Dendritic cell treated with granulocyte-macrophage colony-stimulating factor and Interleukin-4, amounts not matched to agents 40 ng/mL and 50 ng/mL, for 4 days (primary cell): ENCODE measurements at regions not wholly inside any gene's neighbourhood (a gene's known extent, or its start where the extent isn't known, plus 50 kb on each side); places are given as distances from the start of the nearest gene placed in this dataset.
A peak's percentile ranks its signal among the peaks of the same experiment; 100 is the strongest.
"Not testable (repeated sequence)": the region's sequence is repeated elsewhere in the genome, so short reads cannot be mapped to it uniquely, and the experiment has no call there.

ENCODE experiments used
- H3K27ac Mint-ChIP-seq: one replicate; pipeline ENCODE4 v1.8.0; 2022; ENCODE audit warnings: mild to moderate bottlenecking, mixed read lengths
- H3K27me3 Mint-ChIP-seq: one replicate; pipeline ENCODE4 v1.8.0; 2022; ENCODE audit warnings: mild to moderate bottlenecking, mixed read lengths
- H3K36me3 Mint-ChIP-seq: one replicate; pipeline ENCODE4 v1.8.0; 2022; ENCODE audit warnings: low read depth, mixed read lengths
- H3K4me1 Mint-ChIP-seq: one replicate; pipeline ENCODE4 v1.8.0; 2022; ENCODE audit warnings: low read depth, mixed read lengths
- H3K4me3 Mint-ChIP-seq: one replicate; pipeline ENCODE4 v1.8.0; 2022; ENCODE audit warnings: mild to moderate bottlenecking, moderate library complexity, mixed read lengths
- H3K9me3 Mint-ChIP-seq: one replicate; pipeline ENCODE4 v1.8.0; 2022; ENCODE audit warnings: mixed read lengths
- intact Hi-C: fragments of 100-400 bp; cut with micrococcal nuclease; formaldehyde crosslinking; loops from one replicate; pipeline ENCODE4 v1.15.0; 2022

- H3K9me3 Mint-ChIP-seq, H3K4me1 Mint-ChIP-seq, H3K27ac Mint-ChIP-seq, H3K27me3 Mint-ChIP-seq, H3K4me3 Mint-ChIP-seq, intact Hi-C loops: not testable (repeated sequence)
- H3K36me3 Mint-ChIP-seq = peaks cover 65% of the 10 kb centered on the region
Measured at GRCh38 chr3:195669310-195669709, 51.5 kb upstream of the MUC20 start.

GRCh38 chr3:195668131-195668766 lies 52.5 kb upstream of the MUC20 start:
- intact Hi-C loops, H3K9me3 Mint-ChIP-seq, H3K27me3 Mint-ChIP-seq, H3K27ac Mint-ChIP-seq, H3K4me3 Mint-ChIP-seq, H3K4me1 Mint-ChIP-seq: not testable (repeated sequence)
- peaks cover 65% of the 10 kb centered on the region for H3K36me3 Mint-ChIP-seq

- peaks cover 50% of the 10 kb centered on the region for H3K36me3 Mint-ChIP-seq
- H3K4me1 Mint-ChIP-seq, intact Hi-C loops, H3K4me3 Mint-ChIP-seq, H3K9me3 Mint-ChIP-seq, H3K27ac Mint-ChIP-seq, H3K27me3 Mint-ChIP-seq: not testable (repeated sequence)
Measured at GRCh38 chr3:195665311-195665710, 55.5 kb upstream of the MUC20 start.

GRCh38 chr3:195664131-195664530 lies 56.6 kb upstream of the MUC20 start:
- H3K27me3 Mint-ChIP-seq, intact Hi-C loops, H3K27ac Mint-ChIP-seq, H3K4me3 Mint-ChIP-seq, H3K9me3 Mint-ChIP-seq: not testable (repeated sequence)
- Mint-ChIP-seq H3K4me1 (peaks cover 10% of the 10 kb centered on the region), H3K36me3 (peaks cover 40% of the 10 kb centered on the region)

- H3K27me3 Mint-ChIP-seq, H3K9me3 Mint-ChIP-seq, H3K27ac Mint-ChIP-seq, intact Hi-C loops: not testable (repeated sequence)
- peaks cover 15% of the 10 kb centered on the region for H3K36me3 Mint-ChIP-seq
- peaks cover 10% of the 10 kb centered on the region for H3K4me1 Mint-ChIP-seq
- peak overlapping the region; percentile 48 for H3K4me3 Mint-ChIP-seq
Measured at GRCh38 chr3:195659136-195659533, 61.6 kb upstream of the MUC20 start.

GRCh38 chr3:195658381-195659135 lies 62.2 kb upstream of the MUC20 start:
- H3K27me3 Mint-ChIP-seq, H3K9me3 Mint-ChIP-seq, intact Hi-C loops, H3K36me3 Mint-ChIP-seq: not testable (repeated sequence)
- Mint-ChIP-seq H3K27ac (peak overlapping the region; percentile 67), H3K4me3 (peak overlapping the region; percentile 48), H3K4me1 (peaks cover 10% of the 10 kb centered on the region)

- not testable (repeated sequence) for H3K27me3 Mint-ChIP-seq
Measured at GRCh38 chr3:195657475-195658372, 63.1 kb upstream of the MUC20 start.

GRCh38 chr3:195656091-195656490 lies 64.7 kb upstream of the MUC20 start:
- H3K27me3 Mint-ChIP-seq, H3K4me3 Mint-ChIP-seq, intact Hi-C loops, H3K36me3 Mint-ChIP-seq, H3K9me3 Mint-ChIP-seq, H3K27ac Mint-ChIP-seq: not testable (repeated sequence)
- peaks cover 10% of the 10 kb centered on the region for H3K4me1 Mint-ChIP-seq

More at GRCh38 chr3:195657475-195658372, 63.1 kb upstream of the MUC20 start:
- Mint-ChIP-seq H3K4me3 (peak overlapping the region; percentile 72), H3K27ac (peak overlapping the region; percentile 67), H3K4me1 (peaks cover 10% of the 10 kb centered on the region)
- H3K9me3 Mint-ChIP-seq, intact Hi-C loops, H3K36me3 Mint-ChIP-seq: not testable (repeated sequence)

GRCh38 chr3:195654746-195655145 lies 66.0 kb upstream of the MUC20 start:
- H3K27me3 Mint-ChIP-seq, H3K4me1 Mint-ChIP-seq, H3K27ac Mint-ChIP-seq, H3K9me3 Mint-ChIP-seq, intact Hi-C loops, H3K36me3 Mint-ChIP-seq, H3K4me3 Mint-ChIP-seq: not testable (repeated sequence)

GRCh38 chr3:195654138-195654537 lies 66.6 kb upstream of the MUC20 start:
- H3K27me3 Mint-ChIP-seq, H3K4me3 Mint-ChIP-seq, H3K27ac Mint-ChIP-seq, H3K9me3 Mint-ChIP-seq, H3K4me1 Mint-ChIP-seq, H3K36me3 Mint-ChIP-seq, intact Hi-C loops: not testable (repeated sequence)

GRCh38 chr3:195653641-195654040 lies 67.1 kb upstream of the MUC20 start:
- H3K9me3 Mint-ChIP-seq, H3K27me3 Mint-ChIP-seq, H3K27ac Mint-ChIP-seq: not testable (repeated sequence)

GRCh38 chr3:195647912-195648702 lies 64.4 kb upstream of the APOD start:
- H3K27me3 Mint-ChIP-seq = peaks cover 28% of the 10 kb centered on the region
- intact Hi-C loops, H3K9me3 Mint-ChIP-seq, H3K4me3 Mint-ChIP-seq, H3K4me1 Mint-ChIP-seq, H3K27ac Mint-ChIP-seq, H3K36me3 Mint-ChIP-seq: not testable (repeated sequence)

More at GRCh38 chr3:195653641-195654040, 67.1 kb upstream of the MUC20 start:
- H3K4me1 Mint-ChIP-seq, H3K4me3 Mint-ChIP-seq, H3K36me3 Mint-ChIP-seq, intact Hi-C loops: not testable (repeated sequence)

GRCh38 chr3:195645872-195646271 lies 62.1 kb upstream of the APOD start:
- H3K4me1 Mint-ChIP-seq, H3K36me3 Mint-ChIP-seq, H3K27ac Mint-ChIP-seq, intact Hi-C loops, H3K9me3 Mint-ChIP-seq, H3K4me3 Mint-ChIP-seq: not testable (repeated sequence)
- H3K27me3 Mint-ChIP-seq = peaks cover 31% of the 10 kb centered on the region
